ENCODE measurements at regions not wholly inside any gene's neighbourhood (a gene's known extent, or its start where the extent isn't known, plus 50 kb on each side); places are given as distances from the start of the nearest gene placed in this dataset.

- no peak for TF ChIP-seq CTCF (IDR thresholded peaks at IDR 0.05)
- no peak for TF ChIP-seq POLR2AphosphoS5 (IDR thresholded peaks at IDR 0.05)
- no peak for TF ChIP-seq POLR2A (IDR thresholded peaks at IDR 0.05)
These were observed 480.5 kb upstream of the ID4 start for GRCh38 chr6:19356692-19357091.

Data from upper lobe of left lung (tissue), 4 donors.